ENCODE measurements at regions not wholly inside any gene's neighbourhood (a gene's known extent, or its start where the extent isn't known, plus 50 kb on each side); places are given as distances from the start of the nearest gene placed in this dataset.

- no peak for TF ChIP-seq SRSF9 (IDR thresholded peaks at IDR 0.05; ENCODE audit: borderline replicate concordance, low read depth, low read length)
- TF ChIP-seq SMAD3 (CRISPR knock-in tag; conservative IDR thresholded peaks at IDR 0.05): no peak
- TF ChIP-seq ZNF23 (CRISPR knock-in tag; IDR thresholded peaks at IDR 0.05): no peak
Measured at GRCh38 chr11:70510571-70510970, 112.2 kb downstream of the CTTN start (continued).

- Histone ChIP-seq H3K4me1 (replicated peaks in 1 of 2; ENCODE audit: control insufficient read depth in 2 of 2, insufficient read depth in 2 of 2, low read length in 2 of 2) (no peaks in the 10 kb centered on the region), H3K36me3 (ENCODE audit: control insufficient read depth, insufficient read depth, low read length) (no peaks in the 10 kb centered on the region), H4K20me1 (replicated peaks; ENCODE audit: control insufficient read depth, insufficient read depth, low read length) (no peaks in the 10 kb centered on the region), H3K9me3 (replicated peaks; ENCODE audit: control insufficient read depth, insufficient read depth, low read depth, low read length) (peaks cover 2% of the 10 kb centered on the region), H3K9me1 (ENCODE audit: control insufficient read depth, insufficient read depth, low read length) (no peaks in the 10 kb centered on the region), H3K4me2 (ENCODE audit: insufficient read depth, low read length) (no peak overlapping the region), H2AFZ (ENCODE audit: low read depth, low read length) (no peak overlapping the region), H3K9ac (ENCODE audit: insufficient read depth in 1 of 2, low read depth in 2 of 2, low read length in 2 of 2) (no peak overlapping the region), H3K27ac (ENCODE audit: extremely low read depth, low read depth, low read length) (no peak overlapping the region), H3K27me3 (ENCODE audit: control insufficient read depth in 2 of 2, insufficient read depth in 2 of 2, low read length in 2 of 2) (peaks cover 0 to 36% of the 10 kb centered on the region in 2 experiments; a peak in 3 of 5 replicates), H3K4me3 (no peak overlapping the region), H3K79me2 (ENCODE audit: control insufficient read depth, insufficient read depth, low read length) (no peaks in the 10 kb centered on the region)
- FAIRE-seq (no peak), ATAC-seq (no peak), DNase-seq (ENCODE audit: extremely low read depth in 1 of 4, low spot score in 3 of 4) (peak in 2 of 4 experiments; percentile 22 to 23)
- in situ Hi-C loops (cut with MboI): loop anchor here (25.0 kb wide), 1 partner anchor 551 kb away; no protein-coding TSS in a partner anchor
- WGBS (ENCODE audit: insufficient coverage, low coverage, missing lambda C conversion rate): 14% methylated on average over 1 of the region's 1 CpG
- ChIA-PET POLR2A (no interaction called here), CTCF (ENCODE audit: low intra/inter-chr PET ratio) (interaction anchor here (0.7 kb wide), 1 partner anchor 922 kb away, joined by 3 read pairs; no protein-coding TSS in a partner anchor)
- TF ChIP-seq ZNF717 (CRISPR knock-in tag; IDR thresholded peaks at IDR 0.05): no peak
- TF ChIP-seq, protein P1, sequence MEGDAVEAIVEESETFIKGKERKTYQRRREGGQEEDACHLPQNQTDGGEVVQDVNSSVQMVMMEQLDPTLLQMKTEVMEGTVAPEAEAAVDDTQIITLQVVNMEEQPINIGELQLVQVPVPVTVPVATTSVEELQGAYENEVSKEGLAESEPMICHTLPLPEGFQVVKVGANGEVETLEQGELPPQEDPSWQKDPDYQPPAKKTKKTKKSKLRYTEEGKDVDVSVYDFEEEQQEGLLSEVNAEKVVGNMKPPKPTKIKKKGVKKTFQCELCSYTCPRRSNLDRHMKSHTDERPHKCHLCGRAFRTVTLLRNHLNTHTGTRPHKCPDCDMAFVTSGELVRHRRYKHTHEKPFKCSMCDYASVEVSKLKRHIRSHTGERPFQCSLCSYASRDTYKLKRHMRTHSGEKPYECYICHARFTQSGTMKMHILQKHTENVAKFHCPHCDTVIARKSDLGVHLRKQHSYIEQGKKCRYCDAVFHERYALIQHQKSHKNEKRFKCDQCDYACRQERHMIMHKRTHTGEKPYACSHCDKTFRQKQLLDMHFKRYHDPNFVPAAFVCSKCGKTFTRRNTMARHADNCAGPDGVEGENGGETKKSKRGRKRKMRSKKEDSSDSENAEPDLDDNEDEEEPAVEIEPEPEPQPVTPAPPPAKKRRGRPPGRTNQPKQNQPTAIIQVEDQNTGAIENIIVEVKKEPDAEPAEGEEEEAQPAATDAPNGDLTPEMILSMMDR (IDR thresholded peaks at IDR 0.05 in 2 of 3, conservative IDR thresholded peaks at IDR 0.05 in 1 of 3; ENCODE audit: insufficient read depth in 2 of 3, low read depth in 1 of 3, low read length in 3 of 3): 0 out of 6 replicates have a peak, but pooled peaks of 1 of the 3 experiments have one; percentile 26
- BruUV-seq (replicated peaks): no TSS peak
- intact Hi-C loops (cut with micrococcal nuclease): no loop called here
Measured at GRCh38 chr11:70511345-70511744, 113.0 kb downstream of the CTTN start.

All from K562 (cell line).